OCI-LY7 (cell line): ENCODE measurements at regions not wholly inside any gene's neighbourhood (a gene's known extent, or its start where the extent isn't known, plus 50 kb on each side); places are given as distances from the start of the nearest gene placed in this dataset.

Source experiments
- EZH2phosphoT487 ChIP-seq: fragments of 200-600 bp; sonication (generic); IDR thresholded peaks from 2 replicates; pipeline ENCODE4 v1.6.1; 2018; ENCODE audit warnings: low read depth, borderline replicate concordance, mild to moderate bottlenecking, mixed run types, antibody characterized with exemption, low read length, moderate library complexity, mixed read lengths
- TF ChIP-seq, protein P1 (sequence below): fragments of 200-600 bp; sonication (generic); conservative IDR thresholded peaks from 2 replicates; pipeline ENCODE4 v1.5.1; 2014; ENCODE audit warnings: mild to moderate bottlenecking, antibody characterized with exemption, low read length, moderate library complexity, mixed read lengths

DNA sequence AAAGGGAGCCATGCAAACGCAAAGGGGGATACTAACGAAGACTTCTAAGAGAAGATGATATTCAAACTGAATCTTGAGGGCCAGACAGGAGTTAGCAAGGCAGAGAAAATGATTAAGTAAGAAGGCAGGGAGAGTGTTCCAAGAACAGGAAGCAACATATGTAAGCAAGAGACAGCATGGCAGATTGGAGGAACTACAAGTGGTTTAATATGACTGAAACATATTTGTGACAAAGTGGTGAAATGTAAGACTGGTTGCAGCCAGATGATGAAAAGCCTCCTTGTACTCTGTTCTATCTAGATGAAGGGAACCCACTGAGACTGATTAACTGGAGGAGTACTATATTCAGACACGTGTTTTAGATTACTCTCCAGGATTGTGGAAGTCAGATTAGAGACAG is 116.6 kb upstream of the DIAPH2 start:
- TF ChIP-seq, protein P1, sequence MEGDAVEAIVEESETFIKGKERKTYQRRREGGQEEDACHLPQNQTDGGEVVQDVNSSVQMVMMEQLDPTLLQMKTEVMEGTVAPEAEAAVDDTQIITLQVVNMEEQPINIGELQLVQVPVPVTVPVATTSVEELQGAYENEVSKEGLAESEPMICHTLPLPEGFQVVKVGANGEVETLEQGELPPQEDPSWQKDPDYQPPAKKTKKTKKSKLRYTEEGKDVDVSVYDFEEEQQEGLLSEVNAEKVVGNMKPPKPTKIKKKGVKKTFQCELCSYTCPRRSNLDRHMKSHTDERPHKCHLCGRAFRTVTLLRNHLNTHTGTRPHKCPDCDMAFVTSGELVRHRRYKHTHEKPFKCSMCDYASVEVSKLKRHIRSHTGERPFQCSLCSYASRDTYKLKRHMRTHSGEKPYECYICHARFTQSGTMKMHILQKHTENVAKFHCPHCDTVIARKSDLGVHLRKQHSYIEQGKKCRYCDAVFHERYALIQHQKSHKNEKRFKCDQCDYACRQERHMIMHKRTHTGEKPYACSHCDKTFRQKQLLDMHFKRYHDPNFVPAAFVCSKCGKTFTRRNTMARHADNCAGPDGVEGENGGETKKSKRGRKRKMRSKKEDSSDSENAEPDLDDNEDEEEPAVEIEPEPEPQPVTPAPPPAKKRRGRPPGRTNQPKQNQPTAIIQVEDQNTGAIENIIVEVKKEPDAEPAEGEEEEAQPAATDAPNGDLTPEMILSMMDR = no peak
- no peak for TF ChIP-seq EZH2phosphoT487
